ENCODE measurements at regions not wholly inside any gene's neighbourhood (a gene's known extent, or its start where the extent isn't known, plus 50 kb on each side); places are given as distances from the start of the nearest gene placed in this dataset.

GRCh38 chr12:74415633-74416032, 122.0 kb upstream of the ATXN7L3B start:
- TF ChIP-seq, protein P1, sequence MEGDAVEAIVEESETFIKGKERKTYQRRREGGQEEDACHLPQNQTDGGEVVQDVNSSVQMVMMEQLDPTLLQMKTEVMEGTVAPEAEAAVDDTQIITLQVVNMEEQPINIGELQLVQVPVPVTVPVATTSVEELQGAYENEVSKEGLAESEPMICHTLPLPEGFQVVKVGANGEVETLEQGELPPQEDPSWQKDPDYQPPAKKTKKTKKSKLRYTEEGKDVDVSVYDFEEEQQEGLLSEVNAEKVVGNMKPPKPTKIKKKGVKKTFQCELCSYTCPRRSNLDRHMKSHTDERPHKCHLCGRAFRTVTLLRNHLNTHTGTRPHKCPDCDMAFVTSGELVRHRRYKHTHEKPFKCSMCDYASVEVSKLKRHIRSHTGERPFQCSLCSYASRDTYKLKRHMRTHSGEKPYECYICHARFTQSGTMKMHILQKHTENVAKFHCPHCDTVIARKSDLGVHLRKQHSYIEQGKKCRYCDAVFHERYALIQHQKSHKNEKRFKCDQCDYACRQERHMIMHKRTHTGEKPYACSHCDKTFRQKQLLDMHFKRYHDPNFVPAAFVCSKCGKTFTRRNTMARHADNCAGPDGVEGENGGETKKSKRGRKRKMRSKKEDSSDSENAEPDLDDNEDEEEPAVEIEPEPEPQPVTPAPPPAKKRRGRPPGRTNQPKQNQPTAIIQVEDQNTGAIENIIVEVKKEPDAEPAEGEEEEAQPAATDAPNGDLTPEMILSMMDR (IDR thresholded peaks at IDR 0.05) = peak; percentile 35 to 56 (median 50)
- TF ChIP-seq POLR2A (IDR thresholded peaks at IDR 0.05) = no peak
